Naive thymus-derived CD8-positive, alpha-beta T cell (primary cell): ENCODE measurements at regions not wholly inside any gene's neighbourhood (a gene's known extent, or its start where the extent isn't known, plus 50 kb on each side); places are given as distances from the start of the nearest gene placed in this dataset.
A peak's percentile ranks its signal among the peaks of the same experiment; 100 is the strongest.

Experiments
- ATAC-seq, 2 donors: fragments of 150-1000 bp; cut with Tn5 transposase in 1 of 2; sonication (Bioruptor Pico), chemical (Tn5 transposase) in 1 of 2; 1 replicate in 1 of 2; 2 replicates in 1 of 2; pipeline ENCODE4 v1.10.0; 2021; ENCODE audit warnings: mild to moderate bottlenecking in 2 of 2, moderate library complexity in 2 of 2
- POLR2A ChIA-PET: fragments of 350-600 bp; sonication (Branson Sonifier 250); formaldehyde crosslinking; loops from one replicate; lab custom pipeline; 2021; ENCODE audit warnings: antibody characterized with exemption; lab: Charles Lee
- DNase-seq, 10 donors: peaks; one replicate each; pipeline versions ENCODE4 v3.0.0 to v3.0.0-alpha.2; 2020 to 2022
- H3K27ac Mint-ChIP-seq, 10 donors: one replicate each; pipeline ENCODE4 v1.8.0; 2020 to 2022; ENCODE audit warnings: mild to moderate bottlenecking in 10 of 10, mixed read lengths in 10 of 10, moderate library complexity in 4 of 10, inconsistent platforms in 1 of 10
- H3K27me3 Mint-ChIP-seq, 5 donors: one replicate each; pipeline ENCODE4 v1.8.0; 2021 to 2022; ENCODE audit warnings: mixed read lengths in 5 of 5
- H3K36me3 Mint-ChIP-seq, 3 donors: one replicate each; pipeline ENCODE4 v1.8.0; 2020 to 2022; ENCODE audit warnings: mixed read lengths in 3 of 3, mild to moderate bottlenecking in 2 of 3, inconsistent platforms in 1 of 3
- H3K4me1 Mint-ChIP-seq, 4 donors: one replicate each; pipeline ENCODE4 v1.8.0; 2021 to 2022; ENCODE audit warnings: mixed read lengths in 4 of 4
- H3K4me3 Mint-ChIP-seq, 10 donors: one replicate each; pipeline ENCODE4 v1.8.0; 2020 to 2022; ENCODE audit warnings: mild to moderate bottlenecking in 10 of 10, mixed read lengths in 10 of 10, moderate library complexity in 6 of 10, inconsistent platforms in 1 of 10
- H3K9me3 Mint-ChIP-seq, 9 donors: one replicate each; pipeline ENCODE4 v1.8.0; 2020 to 2022; ENCODE audit warnings: mixed read lengths in 9 of 9, mild to moderate bottlenecking in 3 of 9, inconsistent platforms in 1 of 9, moderate library complexity in 1 of 9

- H3K4me1 Mint-ChIP-seq, result peaks cover 3 to 10% (median 7%) of the 10 kb centered on the region in 4 donors
- no peaks in the 10 kb centered on the region for H3K9me3 Mint-ChIP-seq
- H3K27ac Mint-ChIP-seq, result no peak overlapping the region
- peaks cover 4 to 41% (median 6%) of the 10 kb centered on the region in 5 donors for H3K27me3 Mint-ChIP-seq
- POLR2A ChIA-PET, result no interaction called here
- ATAC-seq, result no peak
- no peak overlapping the region for H3K4me3 Mint-ChIP-seq
- DNase-seq, result no peak
- no peaks in the 10 kb centered on the region for H3K36me3 Mint-ChIP-seq
Measured at GRCh38 chr4:121277194-121278105, 103.4 kb downstream of the QRFPR start.

- Mint-ChIP-seq H3K4me3 (no peak overlapping the region), H3K27me3 (peaks cover 0 to 27% (median 5%) of the 10 kb centered on the region in 5 donors), H3K9me3 (no peaks in the 10 kb centered on the region), H3K4me1 (peaks cover 3 to 10% (median 8%) of the 10 kb centered on the region in 4 donors), H3K27ac (peak overlapping the region in 2 of 10 donors; percentile 26 to 81), H3K36me3 (no peaks in the 10 kb centered on the region)
- POLR2A ChIA-PET, result no interaction called here
- DNase-seq (peak in 3 of 10 donors; percentile 5 to 49 (median 21)), ATAC-seq (peak; percentile 46 to 87)
Measured at GRCh38 chr4:121273191-121273590, 107.6 kb downstream of the QRFPR start.

- H3K9me3 Mint-ChIP-seq, result no peaks in the 10 kb centered on the region
- ATAC-seq, result no peak
Measured at GRCh38 chr4:121272526-121272925, 108.3 kb downstream of the QRFPR start.

GRCh38 chr4:121270389-121270788, 106.3 kb upstream of the TNIP3 start:
- H3K27ac Mint-ChIP-seq, result no peak overlapping the region
- POLR2A ChIA-PET, result no interaction called here
- no peaks in the 10 kb centered on the region for H3K36me3 Mint-ChIP-seq
- no peaks in the 10 kb centered on the region for H3K9me3 Mint-ChIP-seq
- no peak for DNase-seq
- peaks cover 0 to 5% (median 1%) of the 10 kb centered on the region in 5 donors for H3K27me3 Mint-ChIP-seq
- no peak for ATAC-seq
- no peak overlapping the region for H3K4me3 Mint-ChIP-seq
- peaks cover 3 to 12% (median 9%) of the 10 kb centered on the region in 4 donors for H3K4me1 Mint-ChIP-seq

More at GRCh38 chr4:121272526-121272925, 108.3 kb downstream of the QRFPR start:
- Mint-ChIP-seq H3K27me3 (peaks cover 0 to 22% (median 5%) of the 10 kb centered on the region in 5 donors), H3K4me3 (no peak overlapping the region), H3K4me1 (peaks cover 3 to 10% (median 8%) of the 10 kb centered on the region in 4 donors), H3K27ac (no peak overlapping the region), H3K36me3 (no peaks in the 10 kb centered on the region)
- POLR2A ChIA-PET, result no interaction called here
- DNase-seq, result no peak

- Mint-ChIP-seq H3K36me3 (no peaks in the 10 kb centered on the region), H3K27me3 (peaks cover 0 to 4% (median 0%) of the 10 kb centered on the region in 5 donors), H3K9me3 (no peaks in the 10 kb centered on the region), H3K4me3 (no peak overlapping the region), H3K4me1 (peaks cover 3 to 12% (median 9%) of the 10 kb centered on the region in 4 donors), H3K27ac (no peak overlapping the region)
- POLR2A ChIA-PET, result no interaction called here
- DNase-seq (no peak), ATAC-seq (no peak)
Measured at GRCh38 chr4:121269001-121269400, 104.9 kb upstream of the TNIP3 start.

GRCh38 chr4:121266982-121267381, 102.9 kb upstream of the TNIP3 start:
- no peak for DNase-seq
- H3K36me3 Mint-ChIP-seq, result no peaks in the 10 kb centered on the region
- POLR2A ChIA-PET, result no interaction called here
- H3K4me3 Mint-ChIP-seq, result no peak overlapping the region
- peaks cover 0 to 3% (median 0%) of the 10 kb centered on the region in 4 donors for H3K4me1 Mint-ChIP-seq
- no peak for ATAC-seq
- H3K27me3 Mint-ChIP-seq, result peaks cover 0 to 4% (median 0%) of the 10 kb centered on the region in 5 donors
- no peak overlapping the region for H3K27ac Mint-ChIP-seq
- H3K9me3 Mint-ChIP-seq, result no peaks in the 10 kb centered on the region

GRCh38 chr4:121256887-121257466, 92.9 kb upstream of the TNIP3 start:
- ATAC-seq, result peak in 1 of 2 donors; percentile 16

GRCh38 chr4:121255986-121256750, 92.0 kb upstream of the TNIP3 start:
- POLR2A ChIA-PET, result interaction anchor here (1.4 kb wide), 1 partner anchor 64 kb away, joined by 4 read pairs; no protein-coding TSS in a partner anchor
- Mint-ChIP-seq H3K9me3 (no peaks in the 10 kb centered on the region), H3K27me3 (no peaks in the 10 kb centered on the region), H3K36me3 (no peaks in the 10 kb centered on the region), H3K27ac (peak overlapping the region; percentile 10 to 94 (median 74)), H3K4me3 (peak overlapping the region in 8 of 10 donors; percentile 5 to 58 (median 32)), H3K4me1 (peaks cover 14 to 52% (median 46%) of the 10 kb centered on the region in 4 donors)
- DNase-seq (peak in 3 of 10 donors; percentile 21 to 28 (median 22)), ATAC-seq (peak; percentile 76 to 88)

More at GRCh38 chr4:121256887-121257466, 92.9 kb upstream of the TNIP3 start:
- Mint-ChIP-seq H3K27ac (peak overlapping the region in 9 of 10 donors; percentile 49 to 92 (median 77)), H3K4me1 (peaks cover 14 to 52% (median 46%) of the 10 kb centered on the region in 4 donors), H3K9me3 (no peaks in the 10 kb centered on the region), H3K27me3 (no peaks in the 10 kb centered on the region), H3K4me3 (peak overlapping the region in 1 of 10 donors; percentile 28), H3K36me3 (no peaks in the 10 kb centered on the region)
- POLR2A ChIA-PET, result no interaction called here
- no peak for DNase-seq

GRCh38 chr4:121253961-121254360, 89.8 kb upstream of the TNIP3 start:
- POLR2A ChIA-PET, result interaction anchor here (0.6 to 0.9 kb wide), 2 partner anchors 18 to 62 kb away, joined by 3 read pairs; no protein-coding TSS in a partner anchor
- Mint-ChIP-seq H3K36me3 (no peaks in the 10 kb centered on the region), H3K27me3 (no peaks in the 10 kb centered on the region), H3K9me3 (no peaks in the 10 kb centered on the region), H3K4me1 (peaks cover 16 to 52% (median 47%) of the 10 kb centered on the region in 4 donors), H3K4me3 (peak overlapping the region in 5 of 10 donors; percentile 16 to 56 (median 38)), H3K27ac (peak overlapping the region in 9 of 10 donors; percentile 61 to 94 (median 84))
- DNase-seq, result peak in 1 of 10 donors; percentile 43
- peak in 1 of 2 donors; percentile 59 for ATAC-seq

- no peaks in the 10 kb centered on the region for H3K27me3 Mint-ChIP-seq
- H3K4me1 Mint-ChIP-seq, result peaks cover 16 to 45% (median 44%) of the 10 kb centered on the region in 4 donors
- DNase-seq, result peak; percentile 13 to 73 (median 47)
- no peak overlapping the region for H3K4me3 Mint-ChIP-seq
- peak overlapping the region in 2 of 10 donors; percentile 31 to 85 for H3K27ac Mint-ChIP-seq
- no peaks in the 10 kb centered on the region for H3K36me3 Mint-ChIP-seq
- POLR2A ChIA-PET, result interaction anchor here (1.5 kb wide), 1 partner anchor 60 kb away, joined by 5 read pairs; no protein-coding TSS in a partner anchor
- ATAC-seq, result peak; percentile 36 to 53
- no peaks in the 10 kb centered on the region for H3K9me3 Mint-ChIP-seq
Measured at GRCh38 chr4:121252224-121252806, 88.2 kb upstream of the TNIP3 start.

- ATAC-seq (no peak), DNase-seq (no peak)
- Mint-ChIP-seq H3K27ac (no peak overlapping the region), H3K4me3 (no peak overlapping the region), H3K9me3 (no peaks in the 10 kb centered on the region), H3K36me3 (no peaks in the 10 kb centered on the region), H3K4me1 (peaks cover 8 to 18% (median 15%) of the 10 kb centered on the region in 4 donors), H3K27me3 (no peaks in the 10 kb centered on the region)
- POLR2A ChIA-PET, result no interaction called here
Measured at GRCh38 chr4:121248747-121249146, 84.6 kb upstream of the TNIP3 start.

- Mint-ChIP-seq H3K4me3 (no peak overlapping the region), H3K27me3 (no peaks in the 10 kb centered on the region), H3K4me1 (peaks cover 0 to 3% (median 2%) of the 10 kb centered on the region in 4 donors), H3K9me3 (no peaks in the 10 kb centered on the region), H3K36me3 (no peaks in the 10 kb centered on the region), H3K27ac (peak overlapping the region in 2 of 10 donors; percentile 1 to 39)
- ATAC-seq (no peak), DNase-seq (no peak)
- POLR2A ChIA-PET, result no interaction called here
Measured at GRCh38 chr4:121246698-121247097, 82.6 kb upstream of the TNIP3 start.
